H1 (cell line): ENCODE measurements at regions not wholly inside any gene's neighbourhood (a gene's known extent, or its start where the extent isn't known, plus 50 kb on each side); places are given as distances from the start of the nearest gene placed in this dataset.

Experiments used
- CTCF ChIA-PET: fragments of 300-600 bp; sonication (Branson Sonifier 250); formaldehyde crosslinking; loops from one replicate; lab custom pipeline; 2021; ENCODE audit not compliant: partially characterized antibody; lab: Charles Lee
- POLR2A ChIA-PET: fragments of 300-600 bp; sonication (Branson Sonifier 250); formaldehyde crosslinking; loops from one replicate; lab custom pipeline; 2021; ENCODE audit warnings: inconsistent platforms; ENCODE audit not compliant: partially characterized antibody; lab: Charles Lee
- DNase-seq, 2 experiments: peaks; one replicate each; pipeline versions ENCODE4 v3.0.0 to v3.0.0-alpha.2; 2010 to 2022; ENCODE audit warnings: low spot score in 2 of 2, low read depth in 1 of 2, mixed read lengths in 1 of 2
- FAIRE-seq: peaks from 2 replicates; lab custom pipeline; 2011; peaks lifted over from hg19 to GRCh38; lab: Jason Lieb, UNC
- H2AFZ ChIP-seq: 2 replicates; pipeline ENCODE4 v1.8.1; 2012; ENCODE audit warnings: low read length, inconsistent platforms
- H2AK5ac ChIP-seq: 2 replicates; pipeline ENCODE4 v1.6.1; 2013; ENCODE audit warnings: low read depth, low read length
- H2BK120ac ChIP-seq: replicated peaks from 2 replicates; pipeline ENCODE3; 2013; ENCODE audit warnings: low read depth, low read length, inconsistent platforms
- H2BK12ac ChIP-seq: 2 replicates; pipeline ENCODE4 v1.6.1; 2013; ENCODE audit warnings: low read depth, low read length
- H2BK15ac ChIP-seq: 2 replicates; pipeline ENCODE4 v1.6.1; 2013; ENCODE audit warnings: low read length
- H2BK20ac ChIP-seq: 2 replicates; pipeline ENCODE4 v1.6.1; 2013; ENCODE audit warnings: low read length
- H2BK5ac ChIP-seq: 2 replicates; pipeline ENCODE4 v1.6.1; 2013; ENCODE audit warnings: low read depth, low read length
- H3K14ac ChIP-seq: 2 replicates; pipeline ENCODE4 v1.6.1; 2013; ENCODE audit warnings: inconsistent platforms; ENCODE audit not compliant: insufficient read length
- H3K18ac ChIP-seq: 2 replicates; pipeline ENCODE4 v1.6.1; 2013; ENCODE audit warnings: low read length; ENCODE audit errors: extremely low read depth
- H3K23ac ChIP-seq: 2 replicates; pipeline ENCODE4 v1.6.1; 2013; ENCODE audit warnings: inconsistent platforms; ENCODE audit not compliant: insufficient read length
- H3K23me2 ChIP-seq: 2 replicates; pipeline ENCODE4 v1.6.1; 2013; ENCODE audit warnings: low read depth, low read length
- H3K27ac ChIP-seq: 2 replicates; pipeline ENCODE4 v1.6.1; 2011; ENCODE audit warnings: low read depth, low read length, inconsistent platforms
- H3K27me3 ChIP-seq, 4 experiments: replicated peaks in 1 of 4; 1 replicate in 1 of 4; 2 replicates in 3 of 4; pipeline versions ENCODE4 v1.6.1 to v1.8.1; 2011 to 2013; ENCODE audit warnings: low read length in 3 of 4, mild to moderate bottlenecking in 3 of 4, inconsistent platforms in 2 of 4, mixed read lengths in 2 of 4, moderate library complexity in 1 of 4; ENCODE audit not compliant: control insufficient read depth in 3 of 4, insufficient read depth in 3 of 4; ENCODE audit errors: extremely low read depth in 1 of 4
- H3K36me3 ChIP-seq, 4 experiments: 2 replicates each; pipeline versions ENCODE4 v1.6.1 to v1.8.1; 2011 to 2013; ENCODE audit warnings: mild to moderate bottlenecking in 4 of 4, low read length in 3 of 4, moderate library complexity in 2 of 4, control low read depth in 1 of 4, inconsistent platforms in 1 of 4; ENCODE audit not compliant: insufficient read depth in 4 of 4, control insufficient read depth in 2 of 4
- H3K4ac ChIP-seq: replicated peaks from 2 replicates; pipeline ENCODE3; 2013; ENCODE audit warnings: low read length, low read depth, mixed read lengths, inconsistent platforms; ENCODE audit not compliant: insufficient read length
- H3K4me1 ChIP-seq, 4 experiments: replicated peaks in 1 of 4; 1 replicate in 1 of 4; 2 replicates in 3 of 4; pipeline versions ENCODE4 v1.6.1 to v1.8.1; 2011 to 2013; ENCODE audit warnings: low read length in 3 of 4, inconsistent platforms in 2 of 4, mixed read lengths in 1 of 4; ENCODE audit not compliant: insufficient read depth in 4 of 4, control insufficient read depth in 3 of 4
- H3K4me2 ChIP-seq, 2 experiments: 2 replicates each; pipeline versions ENCODE4 v1.6.1 to v1.8.1; 2011 to 2013; ENCODE audit warnings: low read depth in 2 of 2, low read length in 2 of 2, control low read depth in 1 of 2, inconsistent platforms in 1 of 2, mild to moderate bottlenecking in 1 of 2; ENCODE audit not compliant: insufficient read depth in 1 of 2
- H3K4me3 ChIP-seq, 4 experiments: fragments of 200-600, 300-600 bp in 1 of 4; sonication (generic), shearing (Covaris generic), sonication (Bioruptor Twin) in 1 of 4; 2 replicates each; pipeline versions ENCODE4 v1.5.1 to v1.8.1; 2011 to 2016; ENCODE audit warnings: low read length in 4 of 4, low read depth in 3 of 4, control low read depth in 2 of 4, inconsistent platforms in 2 of 4, mild to moderate bottlenecking in 2 of 4, mixed read lengths in 1 of 4, moderate library complexity in 1 of 4; ENCODE audit not compliant: insufficient read depth in 2 of 4; ENCODE audit errors: extremely low read depth in 1 of 4
- H3K56ac ChIP-seq: replicated peaks from 2 replicates; pipeline ENCODE3; 2013; ENCODE audit warnings: low read depth, mild to moderate bottlenecking, mixed read lengths, low read length, inconsistent platforms; ENCODE audit not compliant: insufficient read length
- H3K79me1 ChIP-seq: 2 replicates; pipeline ENCODE4 v1.6.1; 2013; ENCODE audit warnings: low read depth, low read length, control low read depth
- H3K79me2 ChIP-seq, 2 experiments: 2 replicates each; pipeline versions ENCODE4 v1.6.1 to v1.8.1; 2012 to 2013; ENCODE audit warnings: low read length in 2 of 2, mild to moderate bottlenecking in 2 of 2, inconsistent platforms in 1 of 2; ENCODE audit not compliant: insufficient read depth in 2 of 2, control insufficient read depth in 1 of 2
- H3K9ac ChIP-seq, 4 experiments: replicated peaks in 1 of 4; 1 replicate in 1 of 4; 2 replicates in 3 of 4; pipeline versions ENCODE4 v1.6.1 to v1.8.1; 2011 to 2013; ENCODE audit warnings: low read depth in 3 of 4, low read length in 3 of 4, control low read depth in 2 of 4, mild to moderate bottlenecking in 2 of 4, moderate library complexity in 2 of 4, inconsistent platforms in 1 of 4; ENCODE audit errors: extremely low read depth in 1 of 4
- H3K9me3 ChIP-seq, 2 experiments: 2 replicates each; pipeline versions ENCODE4 v1.6.1 to v1.8.1; 2012 to 2013; ENCODE audit warnings: mild to moderate bottlenecking in 2 of 2, moderate library complexity in 2 of 2, control low read depth in 1 of 2, inconsistent platforms in 1 of 2, low read depth in 1 of 2, low read length in 1 of 2, mixed read lengths in 1 of 2; ENCODE audit not compliant: insufficient read depth in 2 of 2
- H4K20me1 ChIP-seq, 2 experiments: replicated peaks in 1 of 2; 2 replicates each; pipeline versions ENCODE3 to v1.8.1; 2011 to 2013; ENCODE audit warnings: inconsistent platforms in 2 of 2, low read length in 2 of 2, mild to moderate bottlenecking in 1 of 2; ENCODE audit not compliant: insufficient read depth in 2 of 2, control insufficient read depth in 1 of 2
- H4K5ac ChIP-seq: 2 replicates; pipeline ENCODE4 v1.6.1; 2013; ENCODE audit warnings: low read length, low read depth, mixed read lengths, inconsistent platforms; ENCODE audit not compliant: insufficient read length
- H4K8ac ChIP-seq: 2 replicates; pipeline ENCODE4 v1.8.0; 2013; ENCODE audit warnings: mild to moderate bottlenecking, moderate library complexity, low read length, inconsistent platforms; ENCODE audit not compliant: insufficient read depth; ENCODE audit errors: extremely low read depth
- H4K91ac ChIP-seq: replicated peaks from 2 replicates; pipeline ENCODE3; 2013; ENCODE audit warnings: low read length, mixed read lengths, inconsistent platforms; ENCODE audit not compliant: insufficient read length
- CEBPB ChIP-seq: IDR thresholded peaks from 2 replicates; pipeline ENCODE4 v1.6.1; 2012; ENCODE audit warnings: low read depth, low read length
- GTF2F1 ChIP-seq: IDR thresholded peaks from 2 replicates; pipeline ENCODE4 v1.6.1; 2012; ENCODE audit warnings: low read depth, low read length, improper control_type of control experiment, borderline replicate concordance
- SIRT6 ChIP-seq: IDR thresholded peaks from one replicate; pipeline ENCODE4 v1.7.1; 2012; ENCODE audit warnings: low read length, inconsistent platforms
- SUZ12 ChIP-seq: fragments of 200-600 bp; sonication (generic); IDR thresholded peaks from 2 replicates; pipeline ENCODE4 v1.6.1; 2012; ENCODE audit warnings: mild to moderate bottlenecking, inconsistent platforms, low read length, moderate library complexity, mixed read lengths

- Histone ChIP-seq H2AFZ (no peak overlapping the region), H2BK12ac (no peak overlapping the region), H3K56ac (no peak overlapping the region), H3K4me3 (no peak overlapping the region), H2BK5ac (no peak overlapping the region), H3K27ac (no peak overlapping the region), H4K20me1 (no peaks in the 10 kb centered on the region), H3K23me2 (no peaks in the 10 kb centered on the region), H3K4ac (no peak overlapping the region), H3K9ac (no peak overlapping the region), H2BK120ac (no peak overlapping the region), H3K18ac (no peak overlapping the region), H2BK20ac (no peak overlapping the region), H3K79me1 (no peaks in the 10 kb centered on the region), H2BK15ac (no peak overlapping the region), H4K5ac (no peak overlapping the region), H3K23ac (no peak overlapping the region), H3K14ac (no peak overlapping the region), H2AK5ac (no peak overlapping the region), H3K27me3 (no peaks in the 10 kb centered on the region), H3K4me1 (no peaks in the 10 kb centered on the region), H3K36me3 (no peaks in the 10 kb centered on the region), H3K9me3 (no peaks in the 10 kb centered on the region), H3K4me2 (no peak overlapping the region), H3K79me2 (no peaks in the 10 kb centered on the region), H4K91ac (no peak overlapping the region), H4K8ac (no peak overlapping the region)
- DNase-seq = no peak
- ChIA-PET POLR2A (no interaction called here), CTCF (no interaction called here)
- FAIRE-seq = no peak
- TF ChIP-seq SUZ12 = no peak
- TF ChIP-seq GTF2F1 = no peak
- no peak for TF ChIP-seq CEBPB
- TF ChIP-seq SIRT6 = no peak
Observed at GRCh38 chr1:163821679-163822078, 499.9 kb downstream of the NUF2 start.
